Kidney (tissue), 13 donors: ENCODE measurements at regions not wholly inside any gene's neighbourhood (a gene's known extent, or its start where the extent isn't known, plus 50 kb on each side); places are given as distances from the start of the nearest gene placed in this dataset.
"Not testable (repeated sequence)": the region's sequence is repeated elsewhere in the genome, so short reads cannot be mapped to it uniquely, and the experiment has no call there.

Source experiments
- DNase-seq, 5 donors: peaks; one replicate each; pipeline ENCODE4 v3.0.0-alpha.2; 2013 to 2020
- FAIRE-seq: peaks from 2 replicates; lab custom pipeline; 2012; peaks lifted over from hg19 to GRCh38; lab: Jason Lieb, UNC
- H3K27ac ChIP-seq, 2 donors: one replicate each; pipeline ENCODE4 v1.7.0; 2013; ENCODE audit warnings: low read depth in 2 of 2, low read length in 2 of 2, inconsistent platforms in 1 of 2
- H3K27me3 ChIP-seq: one replicate; pipeline ENCODE4 v1.7.1; 2013; ENCODE audit warnings: low read length, inconsistent platforms; ENCODE audit not compliant: control insufficient read depth, insufficient read depth
- H3K36me3 ChIP-seq, 3 donors: one replicate each; pipeline versions ENCODE4 v1.7.0 to v1.7.1; 2013; ENCODE audit warnings: low read length in 3 of 3, control low read depth in 1 of 3, inconsistent platforms in 1 of 3; ENCODE audit not compliant: insufficient read depth in 3 of 3, control insufficient read depth in 2 of 3
- H3K4me1 ChIP-seq, 3 donors: one replicate each; pipeline versions ENCODE4 v1.7.0 to v1.7.1; 2013; ENCODE audit warnings: low read length in 3 of 3, inconsistent platforms in 1 of 3, low read depth in 1 of 3; ENCODE audit not compliant: control insufficient read depth in 2 of 3, insufficient read depth in 2 of 3
- H3K4me3 ChIP-seq, 3 donors: one replicate each; pipeline versions ENCODE4 v1.7.0 to v1.8.1; 2013; ENCODE audit warnings: low read length in 3 of 3, control low read depth in 1 of 3, inconsistent platforms in 1 of 3
- H3K9ac ChIP-seq, 3 donors: one replicate each; pipeline versions ENCODE4 v1.7.0 to v1.7.1; 2013; ENCODE audit warnings: low read length in 3 of 3, control low read depth in 1 of 3, inconsistent platforms in 1 of 3
- H3K9me3 ChIP-seq, 3 donors: one replicate each; pipeline versions ENCODE4 v1.7.0 to v1.7.1; 2013; ENCODE audit warnings: low read length in 3 of 3, control low read depth in 1 of 3, inconsistent platforms in 1 of 3; ENCODE audit not compliant: control insufficient read depth in 2 of 3, insufficient read depth in 1 of 3
- CTCF ChIP-seq: IDR thresholded peaks from 3 replicates; pipeline ENCODE4 v1.5.1; 2012; ENCODE audit warnings: mild to moderate bottlenecking, moderate library complexity, borderline replicate concordance; ENCODE audit not compliant: insufficient read depth; ENCODE audit errors: extremely low read depth
- intact Hi-C: fragments of 100-400 bp; cut with DNase I; formaldehyde crosslinking; loops from one replicate; pipeline ENCODE4 v1.11.1; 2022
- donor health status: control.
- donor health status: control.
- donor health status: control.
- donor health status: control.
- donor health status: control.
- donor health status: DM: yes; HTN: yes; CAD: no.
- donor health status: Normal renal cell carcinoma (clear cell type).

- intact Hi-C loops = no loop called here
- FAIRE-seq (no peak), DNase-seq (no peak)
- Histone ChIP-seq H3K4me1 (no peaks in the 10 kb centered on the region), H3K9me3 (no peaks in the 10 kb centered on the region), H3K27ac (no peak overlapping the region), H3K4me3 (no peak overlapping the region), H3K36me3 (no peaks in the 10 kb centered on the region), H3K9ac (no peak overlapping the region), H3K27me3 (no peaks in the 10 kb centered on the region)
- TF ChIP-seq CTCF = no peak
Measured at GRCh38 chr12:91695964-91696363, 449.7 kb downstream of the BTG1 start.

GRCh38 chr12:91695406-91695805 lies 450.2 kb downstream of the BTG1 start:
- H3K36me3 ChIP-seq, H3K27me3 ChIP-seq, H3K27ac ChIP-seq, H3K4me1 ChIP-seq, FAIRE-seq, intact Hi-C loops, H3K4me3 ChIP-seq, H3K9ac ChIP-seq, DNase-seq, H3K9me3 ChIP-seq: not testable (repeated sequence)

GRCh38 chr12:91690531-91690930 lies 455.1 kb downstream of the BTG1 start:
- H3K27me3 ChIP-seq = no peaks in the 10 kb centered on the region
- H3K9me3 ChIP-seq = no peaks in the 10 kb centered on the region
- FAIRE-seq (no peak), DNase-seq (peak in 4 of 5 donors; percentile 34 to 57 (median 45))
- peaks cover 0 to 3% (median 0%) of the 10 kb centered on the region in 3 donors for H3K4me1 ChIP-seq
- no peak for TF ChIP-seq CTCF
- H3K36me3 ChIP-seq = no peaks in the 10 kb centered on the region
- no peak overlapping the region for H3K4me3 ChIP-seq
- intact Hi-C loops = no loop called here
- H3K9ac ChIP-seq = no peak overlapping the region
- H3K27ac ChIP-seq = no peak overlapping the region

GRCh38 chr12:91687052-91688017 lies 458.3 kb downstream of the BTG1 start:
- Histone ChIP-seq H3K9ac (no peak overlapping the region), H3K27ac (no peak overlapping the region), H3K4me1 (peaks cover 0 to 3% (median 0%) of the 10 kb centered on the region in 3 donors), H3K9me3 (no peaks in the 10 kb centered on the region), H3K27me3 (no peaks in the 10 kb centered on the region), H3K4me3 (no peak overlapping the region), H3K36me3 (no peaks in the 10 kb centered on the region)
- DNase-seq = no peak
- intact Hi-C loops = no loop called here
- no peak for FAIRE-seq
- no peak for TF ChIP-seq CTCF
